Keratinocyte (primary cell): ENCODE measurements at regions not wholly inside any gene's neighbourhood (a gene's known extent, or its start where the extent isn't known, plus 50 kb on each side); places are given as distances from the start of the nearest gene placed in this dataset.
"Not testable (repeated sequence)": the region's sequence is repeated elsewhere in the genome, so short reads cannot be mapped to it uniquely, and the experiment has no call there.

Experiments used
- DNase-seq: peaks from one replicate; pipeline ENCODE4 v3.0.0-alpha.2; 2011; ENCODE audit warnings: low read depth, missing footprints, low spot score
- FAIRE-seq: peaks from 2 replicates; lab custom pipeline; 2011; peaks lifted over from hg19 to GRCh38; lab: Jason Lieb, UNC
- H2AFZ ChIP-seq: 2 replicates; pipeline ENCODE4 v1.6.0; 2012; ENCODE audit warnings: low read length, control low read depth, inconsistent platforms; ENCODE audit not compliant: control insufficient read depth
- H3K27ac ChIP-seq: 2 replicates; pipeline ENCODE4 v1.5.1; 2011; ENCODE audit warnings: low read length; ENCODE audit not compliant: control insufficient read depth, insufficient read depth
- H3K27me3 ChIP-seq: 3 replicates; pipeline ENCODE4 v1.6.0; 2011; ENCODE audit warnings: low read length; ENCODE audit not compliant: control insufficient read depth, insufficient read depth; ENCODE audit errors: extremely low read depth
- H3K36me3 ChIP-seq, 2 experiments: 2 replicates in 1 of 2; 3 replicates in 1 of 2; pipeline ENCODE4 v1.5.1; 2011; ENCODE audit warnings: low read length in 2 of 2, mild to moderate bottlenecking in 1 of 2; ENCODE audit not compliant: control insufficient read depth in 2 of 2, insufficient read depth in 2 of 2; ENCODE audit errors: extremely low read depth in 1 of 2
- H3K4me1 ChIP-seq: 3 replicates; pipeline ENCODE4 v1.5.1; 2011; ENCODE audit warnings: low read length; ENCODE audit not compliant: control insufficient read depth, insufficient read depth; ENCODE audit errors: extremely low read depth
- H3K4me2 ChIP-seq: 3 replicates; pipeline ENCODE4 v1.6.0; 2011; ENCODE audit warnings: low read depth, low read length; ENCODE audit not compliant: control insufficient read depth, insufficient read depth; ENCODE audit errors: extremely low read depth
- H3K4me3 ChIP-seq, 3 experiments: fragments of 200-600 bp in 1 of 3; sonication (generic) in 1 of 3; 2 replicates in 2 of 3; 3 replicates in 1 of 3; pipeline ENCODE4 v1.5.1; 2011 to 2016; ENCODE audit warnings: low read length in 3 of 3, mild to moderate bottlenecking in 3 of 3, control low read depth in 2 of 3, inconsistent platforms in 1 of 3, low read depth in 1 of 3, mixed read lengths in 1 of 3, mixed run types in 1 of 3, moderate library complexity in 1 of 3; ENCODE audit not compliant: control insufficient read depth in 2 of 3, insufficient read depth in 2 of 3; ENCODE audit errors: extremely low read depth in 1 of 3
- H3K79me2 ChIP-seq: 2 replicates; pipeline ENCODE4 v1.6.0; 2012; ENCODE audit warnings: low read length; ENCODE audit not compliant: control insufficient read depth, insufficient read depth
- H3K9ac ChIP-seq: 3 replicates; pipeline ENCODE4 v1.6.0; 2011; ENCODE audit warnings: low read length; ENCODE audit not compliant: control insufficient read depth, insufficient read depth; ENCODE audit errors: extremely low read depth
- H3K9me1 ChIP-seq: 3 replicates; pipeline ENCODE4 v1.6.0; 2011; ENCODE audit warnings: low read length; ENCODE audit not compliant: control insufficient read depth, insufficient read depth; ENCODE audit errors: extremely low read depth
- H3K9me3 ChIP-seq: 2 replicates; pipeline ENCODE4 v1.5.1; 2012; ENCODE audit warnings: low read depth, low read length; ENCODE audit not compliant: control insufficient read depth
- H4K20me1 ChIP-seq: 3 replicates; pipeline ENCODE4 v1.6.0; 2011; ENCODE audit warnings: low read length; ENCODE audit not compliant: control insufficient read depth, insufficient read depth; ENCODE audit errors: extremely low read depth
- CTCF ChIP-seq, 3 experiments: IDR thresholded peaks in 1 of 3; conservative IDR thresholded peaks in 1 of 3; optimal IDR thresholded peaks in 1 of 3; 2 replicates in 2 of 3; 3 replicates in 1 of 3; pipeline versions ENCODE3 to v1.5.1; 2011; ENCODE audit warnings: low read length in 3 of 3, mild to moderate bottlenecking in 3 of 3, moderate library complexity in 2 of 3, control low read depth in 1 of 3, inconsistent platforms in 1 of 3; ENCODE audit not compliant: insufficient read depth in 2 of 3; ENCODE audit errors: extremely low read depth in 1 of 3
- EZH2 ChIP-seq: IDR thresholded peaks from one replicate; pipeline ENCODE4 v1.6.1; 2012; ENCODE audit warnings: inconsistent platforms, mild to moderate bottlenecking, low read length, moderate library complexity
- dilution Hi-C: fragments of 300-500 bp; cut with MboI; formaldehyde crosslinking; loops from one replicate; pipeline ENCODE4 v1.7.0; 2020; ENCODE audit warnings: low sequenced_read_pairs; ENCODE audit not compliant: extremely low pct_ligation_motif_present

GRCh38 chr12:4140581-4141301 is 132.8 kb upstream of the CCND2 start:
- no peaks in the 10 kb centered on the region for H3K9me1 ChIP-seq
- DNase-seq (no peak), FAIRE-seq (no peak)
- H3K4me3 ChIP-seq, result no peak overlapping the region
- no peaks in the 10 kb centered on the region for H3K79me2 ChIP-seq
- no peaks in the 10 kb centered on the region for H3K27me3 ChIP-seq
- H3K4me2 ChIP-seq, result no peak overlapping the region
- peaks cover 8% of the 10 kb centered on the region for H3K4me1 ChIP-seq
- H4K20me1 ChIP-seq, result no peaks in the 10 kb centered on the region
- H3K36me3 ChIP-seq, result no peaks in the 10 kb centered on the region
- TF ChIP-seq CTCF (optimal IDR thresholded peaks at IDR 0.05 in 1 of 3, IDR thresholded peaks at IDR 0.05 in 1 of 3, conservative IDR thresholded peaks at IDR 0.05 in 1 of 3; ENCODE audit: extremely low read depth in 1 of 3, insufficient read depth in 2 of 3, low read length in 3 of 3), result no peak
- no peak for TF ChIP-seq EZH2
- H3K9ac ChIP-seq, result no peak overlapping the region
- no peaks in the 10 kb centered on the region for H3K9me3 ChIP-seq
- H3K27ac ChIP-seq, result no peak overlapping the region
- dilution Hi-C loops, result no loop called here
- H2AFZ ChIP-seq, result no peak overlapping the region

- Histone ChIP-seq H3K4me1 (peaks cover 6% of the 10 kb centered on the region), H3K9ac (no peak overlapping the region), H3K36me3 (no peaks in the 10 kb centered on the region), H2AFZ (no peak overlapping the region), H3K9me3 (no peaks in the 10 kb centered on the region), H3K27ac (no peak overlapping the region), H3K27me3 (no peaks in the 10 kb centered on the region), H3K4me3 (no peak overlapping the region), H3K79me2 (no peaks in the 10 kb centered on the region), H3K9me1 (no peaks in the 10 kb centered on the region), H3K4me2 (no peak overlapping the region), H4K20me1 (no peaks in the 10 kb centered on the region)
- no peak for DNase-seq
- FAIRE-seq, result no peak
- dilution Hi-C loops, result no loop called here
- TF ChIP-seq CTCF (optimal IDR thresholded peaks at IDR 0.05 in 1 of 3, IDR thresholded peaks at IDR 0.05 in 1 of 3, conservative IDR thresholded peaks at IDR 0.05 in 1 of 3; ENCODE audit: extremely low read depth in 1 of 3, insufficient read depth in 2 of 3, low read length in 3 of 3), result no peak
- TF ChIP-seq EZH2, result no peak
Measured at GRCh38 chr12:4139191-4139590, 134.4 kb upstream of the CCND2 start.

- H3K9me1 ChIP-seq, H4K20me1 ChIP-seq, H3K27ac ChIP-seq, H3K79me2 ChIP-seq, H3K4me2 ChIP-seq, H3K4me1 ChIP-seq, dilution Hi-C loops, H3K9ac ChIP-seq, DNase-seq, H3K4me3 ChIP-seq, H3K36me3 ChIP-seq, H3K27me3 ChIP-seq, H3K9me3 ChIP-seq, FAIRE-seq, H2AFZ ChIP-seq: not testable (repeated sequence)
Measured at GRCh38 chr12:4138532-4138931, 135.0 kb upstream of the CCND2 start.
